SK-N-SH treated with all-trans-retinoic acid at 6 μM for 48 hours (cell line): ENCODE measurements at regions not wholly inside any gene's neighbourhood (a gene's known extent, or its start where the extent isn't known, plus 50 kb on each side); places are given as distances from the start of the nearest gene placed in this dataset.

ENCODE experiments used
- BACH2 ChIP-seq: fragments of 250-450 bp; sonication (Bioruptor Pico); IDR thresholded peaks from 2 replicates; pipeline ENCODE4 v1.9.0; 2021; ENCODE audit warnings: mild to moderate bottlenecking, borderline replicate concordance
- CSDC2 ChIP-seq: fragments of 250-450 bp; sonication (Bioruptor Pico); IDR thresholded peaks from 2 replicates; pipeline ENCODE4 v1.5.0; 2020; ENCODE audit warnings: mild to moderate bottlenecking, moderate library complexity
- ESRRG ChIP-seq: fragments of 250-450 bp; sonication (Bioruptor Pico); IDR thresholded peaks from 2 replicates; pipeline ENCODE4 v1.6.1; 2021; ENCODE audit warnings: mild to moderate bottlenecking
- ISL1 ChIP-seq: fragments of 250-450 bp; sonication (Bioruptor Pico); IDR thresholded peaks from 2 replicates; pipeline ENCODE4 v2.1.2; 2022; ENCODE audit warnings: mild to moderate bottlenecking, moderate library complexity
- OSR1 ChIP-seq: fragments of 250-450 bp; sonication (Bioruptor Pico); IDR thresholded peaks from 2 replicates; pipeline ENCODE4 v1.8.0; 2022; ENCODE audit warnings: moderate library complexity, mild to moderate bottlenecking, inconsistent platforms
- TCF4 ChIP-seq: fragments of 250-450 bp; sonication (Bioruptor Pico); IDR thresholded peaks from 2 replicates; pipeline ENCODE4 v1.8.0; 2021; ENCODE audit warnings: mild to moderate bottlenecking, moderate library complexity, borderline replicate concordance
- TOX ChIP-seq: fragments of 250-450 bp; sonication (Bioruptor Pico); IDR thresholded peaks from 2 replicates; pipeline ENCODE4 v1.8.0; 2021; ENCODE audit warnings: mild to moderate bottlenecking, moderate library complexity, borderline replicate concordance
- ZC3H10 ChIP-seq: fragments of 250-450 bp; sonication (Bioruptor Pico); IDR thresholded peaks from 2 replicates; pipeline ENCODE4 v1.5.1; 2021; ENCODE audit warnings: mild to moderate bottlenecking, moderate library complexity
- ZFP3 ChIP-seq: fragments of 250-450 bp; sonication (Bioruptor Pico); IDR thresholded peaks from 2 replicates; pipeline ENCODE4 v1.5.0; 2020; ENCODE audit warnings: mild to moderate bottlenecking, moderate library complexity
- ZFP30 ChIP-seq: fragments of 450-650 bp; formaldehyde crosslinking; IDR thresholded peaks from 2 replicates; pipeline ENCODE4 v1.5.0; 2022; ENCODE audit warnings: mild to moderate bottlenecking, moderate library complexity
- TF ChIP-seq, protein P1 (sequence below): fragments of 250-450 bp; sonication (Bioruptor Pico); IDR thresholded peaks from 2 replicates; pipeline ENCODE4 v1.8.0; 2020; ENCODE audit warnings: mild to moderate bottlenecking, moderate library complexity, borderline replicate concordance
- TF ChIP-seq, protein P2 (sequence below): fragments of 250-450 bp; sonication (Bioruptor Pico); IDR thresholded peaks from 2 replicates; pipeline ENCODE4 v1.5.1; 2021; ENCODE audit warnings: mild to moderate bottlenecking, moderate library complexity
- TF ChIP-seq, protein P3 (sequence below): fragments of 250-450 bp; sonication (Bioruptor Pico); IDR thresholded peaks from 2 replicates; pipeline ENCODE4 v1.5.0; 2020; ENCODE audit warnings: mild to moderate bottlenecking, moderate library complexity

DNA sequence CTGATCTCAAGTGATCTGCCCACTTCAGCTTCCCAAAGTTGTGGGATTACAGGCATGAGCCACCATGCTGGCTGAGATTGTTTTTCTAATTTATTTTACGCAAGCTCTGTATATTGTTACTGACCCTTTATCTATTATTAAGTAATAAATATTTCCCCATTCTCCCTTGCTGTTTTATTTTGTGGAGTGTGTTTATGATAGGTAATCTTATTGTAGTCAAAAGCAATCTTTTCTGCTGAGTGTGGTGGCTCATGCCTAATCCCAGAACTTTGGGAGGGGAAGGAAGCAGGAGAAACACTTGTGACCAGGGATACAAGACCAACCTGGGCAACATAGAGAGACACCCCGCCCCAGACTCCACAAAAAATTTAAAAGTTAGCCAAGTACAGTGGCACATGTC is 55.2 kb upstream of the RTN4 start:
- TF ChIP-seq ZC3H10 (no peak), OSR1 (CRISPR knock-in tag) (no peak), CSDC2 (CRISPR knock-in tag) (no peak), ISL1 (CRISPR knock-in tag) (no peak), TCF4 (CRISPR knock-in tag) (no peak), BACH2 (CRISPR knock-in tag) (no peak), ZFP30 (CRISPR knock-in tag) (no peak), ZFP3 (CRISPR knock-in tag) (no peak), TOX (no peak), ESRRG (CRISPR knock-in tag) (no peak)
- TF ChIP-seq, protein P1, sequence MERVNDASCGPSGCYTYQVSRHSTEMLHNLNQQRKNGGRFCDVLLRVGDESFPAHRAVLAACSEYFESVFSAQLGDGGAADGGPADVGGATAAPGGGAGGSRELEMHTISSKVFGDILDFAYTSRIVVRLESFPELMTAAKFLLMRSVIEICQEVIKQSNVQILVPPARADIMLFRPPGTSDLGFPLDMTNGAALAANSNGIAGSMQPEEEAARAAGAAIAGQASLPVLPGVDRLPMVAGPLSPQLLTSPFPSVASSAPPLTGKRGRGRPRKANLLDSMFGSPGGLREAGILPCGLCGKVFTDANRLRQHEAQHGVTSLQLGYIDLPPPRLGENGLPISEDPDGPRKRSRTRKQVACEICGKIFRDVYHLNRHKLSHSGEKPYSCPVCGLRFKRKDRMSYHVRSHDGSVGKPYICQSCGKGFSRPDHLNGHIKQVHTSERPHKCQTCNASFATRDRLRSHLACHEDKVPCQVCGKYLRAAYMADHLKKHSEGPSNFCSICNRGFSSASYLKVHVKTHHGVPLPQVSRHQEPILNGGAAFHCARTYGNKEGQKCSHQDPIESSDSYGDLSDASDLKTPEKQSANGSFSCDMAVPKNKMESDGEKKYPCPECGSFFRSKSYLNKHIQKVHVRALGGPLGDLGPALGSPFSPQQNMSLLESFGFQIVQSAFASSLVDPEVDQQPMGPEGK (CRISPR knock-in tag): no peak
- TF ChIP-seq, protein P2, sequence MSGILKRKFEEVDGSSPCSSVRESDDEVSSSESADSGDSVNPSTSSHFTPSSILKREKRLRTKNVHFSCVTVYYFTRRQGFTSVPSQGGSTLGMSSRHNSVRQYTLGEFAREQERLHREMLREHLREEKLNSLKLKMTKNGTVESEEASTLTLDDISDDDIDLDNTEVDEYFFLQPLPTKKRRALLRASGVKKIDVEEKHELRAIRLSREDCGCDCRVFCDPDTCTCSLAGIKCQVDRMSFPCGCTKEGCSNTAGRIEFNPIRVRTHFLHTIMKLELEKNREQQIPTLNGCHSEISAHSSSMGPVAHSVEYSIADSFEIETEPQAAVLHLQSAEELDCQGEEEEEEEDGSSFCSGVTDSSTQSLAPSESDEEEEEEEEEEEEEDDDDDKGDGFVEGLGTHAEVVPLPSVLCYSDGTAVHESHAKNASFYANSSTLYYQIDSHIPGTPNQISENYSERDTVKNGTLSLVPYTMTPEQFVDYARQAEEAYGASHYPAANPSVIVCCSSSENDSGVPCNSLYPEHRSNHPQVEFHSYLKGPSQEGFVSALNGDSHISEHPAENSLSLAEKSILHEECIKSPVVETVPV (CRISPR knock-in tag): no peak
- TF ChIP-seq, protein P3, sequence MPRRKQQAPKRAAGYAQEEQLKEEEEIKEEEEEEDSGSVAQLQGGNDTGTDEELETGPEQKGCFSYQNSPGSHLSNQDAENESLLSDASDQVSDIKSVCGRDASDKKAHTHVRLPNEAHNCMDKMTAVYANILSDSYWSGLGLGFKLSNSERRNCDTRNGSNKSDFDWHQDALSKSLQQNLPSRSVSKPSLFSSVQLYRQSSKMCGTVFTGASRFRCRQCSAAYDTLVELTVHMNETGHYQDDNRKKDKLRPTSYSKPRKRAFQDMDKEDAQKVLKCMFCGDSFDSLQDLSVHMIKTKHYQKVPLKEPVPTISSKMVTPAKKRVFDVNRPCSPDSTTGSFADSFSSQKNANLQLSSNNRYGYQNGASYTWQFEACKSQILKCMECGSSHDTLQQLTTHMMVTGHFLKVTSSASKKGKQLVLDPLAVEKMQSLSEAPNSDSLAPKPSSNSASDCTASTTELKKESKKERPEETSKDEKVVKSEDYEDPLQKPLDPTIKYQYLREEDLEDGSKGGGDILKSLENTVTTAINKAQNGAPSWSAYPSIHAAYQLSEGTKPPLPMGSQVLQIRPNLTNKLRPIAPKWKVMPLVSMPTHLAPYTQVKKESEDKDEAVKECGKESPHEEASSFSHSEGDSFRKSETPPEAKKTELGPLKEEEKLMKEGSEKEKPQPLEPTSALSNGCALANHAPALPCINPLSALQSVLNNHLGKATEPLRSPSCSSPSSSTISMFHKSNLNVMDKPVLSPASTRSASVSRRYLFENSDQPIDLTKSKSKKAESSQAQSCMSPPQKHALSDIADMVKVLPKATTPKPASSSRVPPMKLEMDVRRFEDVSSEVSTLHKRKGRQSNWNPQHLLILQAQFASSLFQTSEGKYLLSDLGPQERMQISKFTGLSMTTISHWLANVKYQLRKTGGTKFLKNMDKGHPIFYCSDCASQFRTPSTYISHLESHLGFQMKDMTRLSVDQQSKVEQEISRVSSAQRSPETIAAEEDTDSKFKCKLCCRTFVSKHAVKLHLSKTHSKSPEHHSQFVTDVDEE (CRISPR knock-in tag): no peak
